GM12865 (cell line): ENCODE measurements at regions not wholly inside any gene's neighbourhood (a gene's known extent, or its start where the extent isn't known, plus 50 kb on each side); places are given as distances from the start of the nearest gene placed in this dataset.

Source experiments
- DNase-seq: peaks from one replicate; pipeline ENCODE4 v3.0.0; 2010; ENCODE audit warnings: low read depth
- H3K4me3 ChIP-seq: 2 replicates; pipeline ENCODE4 v1.5.1; 2011; ENCODE audit warnings: mild to moderate bottlenecking, low read depth, low read length, control low read depth
- TF ChIP-seq, protein P1 (sequence below): IDR thresholded peaks from 2 replicates; pipeline ENCODE4 v1.5.1; 2011; ENCODE audit warnings: low read length, control low read depth, low read depth, inconsistent platforms; ENCODE audit not compliant: insufficient read depth; ENCODE audit errors: missing control alignments

- TF ChIP-seq, protein P1, sequence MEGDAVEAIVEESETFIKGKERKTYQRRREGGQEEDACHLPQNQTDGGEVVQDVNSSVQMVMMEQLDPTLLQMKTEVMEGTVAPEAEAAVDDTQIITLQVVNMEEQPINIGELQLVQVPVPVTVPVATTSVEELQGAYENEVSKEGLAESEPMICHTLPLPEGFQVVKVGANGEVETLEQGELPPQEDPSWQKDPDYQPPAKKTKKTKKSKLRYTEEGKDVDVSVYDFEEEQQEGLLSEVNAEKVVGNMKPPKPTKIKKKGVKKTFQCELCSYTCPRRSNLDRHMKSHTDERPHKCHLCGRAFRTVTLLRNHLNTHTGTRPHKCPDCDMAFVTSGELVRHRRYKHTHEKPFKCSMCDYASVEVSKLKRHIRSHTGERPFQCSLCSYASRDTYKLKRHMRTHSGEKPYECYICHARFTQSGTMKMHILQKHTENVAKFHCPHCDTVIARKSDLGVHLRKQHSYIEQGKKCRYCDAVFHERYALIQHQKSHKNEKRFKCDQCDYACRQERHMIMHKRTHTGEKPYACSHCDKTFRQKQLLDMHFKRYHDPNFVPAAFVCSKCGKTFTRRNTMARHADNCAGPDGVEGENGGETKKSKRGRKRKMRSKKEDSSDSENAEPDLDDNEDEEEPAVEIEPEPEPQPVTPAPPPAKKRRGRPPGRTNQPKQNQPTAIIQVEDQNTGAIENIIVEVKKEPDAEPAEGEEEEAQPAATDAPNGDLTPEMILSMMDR, result no peak
- DNase-seq, result no peak
- H3K4me3 ChIP-seq, result no peak overlapping the region
Observed at GRCh38 chr3:4897765-4898453, 81.3 kb upstream of the BHLHE40 start.

DNA sequence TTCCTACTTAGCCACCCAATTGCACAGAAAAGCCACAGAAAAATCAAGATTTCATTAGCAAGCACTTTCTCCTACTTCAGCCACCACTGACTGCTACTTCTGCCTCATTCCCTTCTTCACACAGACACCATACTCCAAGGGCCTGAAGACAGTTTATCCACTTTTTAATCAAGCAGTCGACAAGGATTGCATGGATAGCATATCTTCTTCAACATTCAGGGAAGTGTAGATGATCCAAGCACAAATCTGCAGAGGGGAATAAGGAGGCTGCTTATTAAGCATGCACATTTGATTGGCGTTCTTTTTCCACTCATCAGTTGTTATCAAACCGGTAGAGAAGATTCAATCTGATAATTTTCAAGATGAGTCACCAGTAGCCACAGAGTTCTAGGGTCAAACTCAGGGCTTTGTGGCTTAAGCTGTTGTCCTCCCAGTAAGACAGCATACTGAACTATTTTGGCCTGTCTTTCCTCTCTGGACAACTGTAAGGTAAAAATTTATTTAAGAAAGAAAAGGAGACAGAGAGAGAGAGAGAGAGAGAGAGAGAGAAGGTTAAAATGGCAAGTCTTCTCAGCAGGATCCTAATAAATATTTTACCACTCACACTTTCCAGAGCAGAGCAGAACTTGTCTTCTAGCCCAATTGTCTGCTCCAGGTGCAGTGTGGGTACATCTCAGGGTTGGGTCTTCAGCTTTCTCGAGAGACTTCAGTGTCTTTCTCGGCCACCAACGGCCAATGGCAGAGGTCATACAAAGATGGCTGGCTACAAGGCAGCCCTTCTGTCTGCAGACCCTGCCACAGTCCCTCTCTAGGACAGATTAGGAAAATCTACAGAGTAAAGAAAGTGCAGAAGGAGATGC is 80.6 kb upstream of the BHLHE40 start:
- no peak overlapping the region for H3K4me3 ChIP-seq
- peak; percentile 78 for DNase-seq
- TF ChIP-seq, protein P1, result no peak

GRCh38 chr3:4899710-4900109 is 79.5 kb upstream of the BHLHE40 start:
- no peak overlapping the region for H3K4me3 ChIP-seq
- TF ChIP-seq, protein P1, result no peak
- DNase-seq, result no peak

DNA sequence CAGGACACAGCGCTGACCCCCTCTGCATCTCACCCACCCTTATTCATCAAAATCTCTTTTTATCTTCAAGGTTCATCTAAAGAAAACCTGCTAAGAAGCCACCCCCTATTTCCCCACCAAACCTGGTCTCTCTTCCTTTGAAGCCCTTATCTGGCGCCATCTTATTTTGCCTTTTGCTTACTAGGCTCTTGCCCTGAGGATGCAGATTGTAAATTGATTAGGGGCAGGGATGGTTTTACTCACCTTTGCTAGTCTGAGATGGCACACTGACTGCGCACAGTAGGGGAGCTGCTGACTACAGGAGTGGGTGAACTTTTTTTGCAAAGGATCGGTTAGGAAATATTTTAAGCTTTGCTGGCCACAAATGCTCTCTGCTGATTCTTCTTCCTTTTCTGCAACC is 78.9 kb upstream of the BHLHE40 start:
- H3K4me3 ChIP-seq, result no peak overlapping the region
- TF ChIP-seq, protein P1, result no peak
- DNase-seq, result no peak

DNA sequence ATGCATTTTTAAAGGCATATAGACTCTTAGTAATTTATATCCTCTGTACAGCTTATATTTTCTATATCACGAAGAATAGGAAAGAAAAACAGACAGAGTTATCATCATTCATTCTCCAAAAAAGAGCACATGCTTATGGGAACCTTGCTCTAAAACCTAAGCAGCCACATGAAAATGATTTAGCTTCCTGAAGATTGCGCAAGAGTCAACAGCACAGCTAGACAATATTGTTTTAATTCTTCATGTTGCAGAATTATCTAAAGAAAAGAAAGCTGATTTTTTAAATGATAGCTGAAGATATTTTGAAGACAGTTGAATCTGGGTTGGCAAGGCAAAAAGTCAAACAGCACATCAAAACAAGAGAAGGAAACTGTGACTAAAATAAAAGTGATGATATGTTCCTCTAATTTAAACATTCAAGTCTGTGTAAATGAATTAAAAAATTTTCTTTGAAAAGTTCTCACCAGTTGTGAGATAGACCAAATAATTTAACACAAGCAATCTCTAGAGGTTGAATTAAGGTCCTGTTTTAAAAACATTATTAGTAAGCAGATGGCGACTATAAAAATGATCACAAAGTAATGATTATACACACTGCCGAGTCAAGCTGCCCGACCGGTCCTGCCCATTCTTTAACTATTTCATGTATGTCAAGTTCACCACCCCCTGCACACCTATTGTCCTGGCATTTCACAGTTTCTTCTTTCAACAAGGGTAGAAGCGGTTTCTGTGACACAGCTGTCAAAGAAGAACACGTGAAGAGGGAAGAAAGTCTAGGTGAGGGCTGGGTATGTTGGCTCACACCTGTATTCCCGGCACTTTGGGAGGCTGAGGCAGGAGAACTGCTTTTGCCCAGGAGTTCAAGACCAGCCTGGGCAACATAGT is 74.2 kb upstream of the BHLHE40 start:
- TF ChIP-seq, protein P1, result no peak
- DNase-seq, result no peak
- no peak overlapping the region for H3K4me3 ChIP-seq

GRCh38 chr3:4906107-4906621 is 73.1 kb upstream of the BHLHE40 start:
- TF ChIP-seq, protein P1, result no peak
- peak; percentile 16 for DNase-seq
- no peak overlapping the region for H3K4me3 ChIP-seq
